ENCODE measurements at regions not wholly inside any gene's neighbourhood (a gene's known extent, or its start where the extent isn't known, plus 50 kb on each side); places are given as distances from the start of the nearest gene placed in this dataset.

DNA sequence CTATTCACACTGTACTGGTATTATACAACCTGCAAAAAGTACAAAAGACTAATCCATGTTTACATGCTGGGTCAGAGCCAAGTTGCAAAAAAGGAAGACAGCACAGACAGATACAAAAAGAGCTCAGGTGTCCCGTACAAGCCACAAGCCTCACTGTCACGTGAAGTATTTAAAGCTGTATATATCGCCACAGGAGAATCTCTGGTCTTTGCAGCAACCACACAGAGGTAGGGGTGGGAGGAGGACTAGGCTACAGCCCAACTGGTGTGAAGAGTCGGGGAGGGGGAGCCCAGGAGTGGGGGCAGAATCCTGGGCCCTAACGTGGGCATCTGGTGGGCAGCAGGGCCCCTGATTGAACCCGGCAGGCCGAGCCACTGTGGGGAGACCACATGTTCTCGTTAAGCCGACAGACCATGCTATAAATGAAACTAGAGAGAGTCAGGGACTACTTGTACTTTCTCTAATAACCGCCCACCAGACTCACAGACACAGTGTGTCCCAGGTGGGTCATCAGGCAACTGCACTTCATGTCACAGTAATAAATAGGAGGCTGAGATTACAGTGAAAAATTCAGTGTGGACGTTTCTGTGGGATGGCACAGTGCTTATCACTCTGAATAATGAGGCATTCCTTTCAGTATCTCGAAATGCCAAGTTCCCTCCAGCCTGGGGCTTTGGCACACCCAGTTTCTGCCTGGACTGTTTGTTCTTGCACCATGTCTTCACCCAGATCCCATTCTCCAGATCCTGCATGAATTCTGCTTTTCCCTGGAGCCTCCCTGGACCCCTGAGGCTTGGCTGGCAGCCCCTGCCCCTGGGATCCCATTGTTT is 79.3 kb upstream of the SH3PXD2B start:
- TF ChIP-seq, protein P1, sequence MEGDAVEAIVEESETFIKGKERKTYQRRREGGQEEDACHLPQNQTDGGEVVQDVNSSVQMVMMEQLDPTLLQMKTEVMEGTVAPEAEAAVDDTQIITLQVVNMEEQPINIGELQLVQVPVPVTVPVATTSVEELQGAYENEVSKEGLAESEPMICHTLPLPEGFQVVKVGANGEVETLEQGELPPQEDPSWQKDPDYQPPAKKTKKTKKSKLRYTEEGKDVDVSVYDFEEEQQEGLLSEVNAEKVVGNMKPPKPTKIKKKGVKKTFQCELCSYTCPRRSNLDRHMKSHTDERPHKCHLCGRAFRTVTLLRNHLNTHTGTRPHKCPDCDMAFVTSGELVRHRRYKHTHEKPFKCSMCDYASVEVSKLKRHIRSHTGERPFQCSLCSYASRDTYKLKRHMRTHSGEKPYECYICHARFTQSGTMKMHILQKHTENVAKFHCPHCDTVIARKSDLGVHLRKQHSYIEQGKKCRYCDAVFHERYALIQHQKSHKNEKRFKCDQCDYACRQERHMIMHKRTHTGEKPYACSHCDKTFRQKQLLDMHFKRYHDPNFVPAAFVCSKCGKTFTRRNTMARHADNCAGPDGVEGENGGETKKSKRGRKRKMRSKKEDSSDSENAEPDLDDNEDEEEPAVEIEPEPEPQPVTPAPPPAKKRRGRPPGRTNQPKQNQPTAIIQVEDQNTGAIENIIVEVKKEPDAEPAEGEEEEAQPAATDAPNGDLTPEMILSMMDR (IDR thresholded peaks at IDR 0.05; ENCODE audit: low read depth, low read length): no peak
- TF ChIP-seq EZH2phosphoT487 (IDR thresholded peaks at IDR 0.05; ENCODE audit: low read depth): no peak
